ENCODE measurements at regions not wholly inside any gene's neighbourhood (a gene's known extent, or its start where the extent isn't known, plus 50 kb on each side); places are given as distances from the start of the nearest gene placed in this dataset.

DNA sequence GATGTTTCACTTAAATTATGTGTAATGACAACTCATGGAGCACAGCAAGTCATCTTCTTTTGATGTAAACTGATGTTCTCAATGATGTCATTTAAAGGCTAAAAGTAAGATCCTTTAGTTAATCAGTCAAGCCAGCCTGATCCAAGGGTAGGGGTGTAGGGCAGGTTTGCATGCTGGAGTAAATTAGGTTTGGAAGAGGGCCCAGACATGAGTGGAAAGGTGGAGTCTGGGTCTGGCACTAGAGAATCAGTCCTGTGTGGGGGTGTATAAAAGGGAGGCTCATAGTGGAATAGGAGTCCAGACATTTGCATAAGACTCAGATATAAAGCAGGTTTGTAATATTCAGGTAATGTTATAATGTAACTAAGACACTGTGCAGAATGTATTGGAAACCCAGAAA, 88.8 kb upstream of the NYAP2 start:
- TF ChIP-seq, protein P1, sequence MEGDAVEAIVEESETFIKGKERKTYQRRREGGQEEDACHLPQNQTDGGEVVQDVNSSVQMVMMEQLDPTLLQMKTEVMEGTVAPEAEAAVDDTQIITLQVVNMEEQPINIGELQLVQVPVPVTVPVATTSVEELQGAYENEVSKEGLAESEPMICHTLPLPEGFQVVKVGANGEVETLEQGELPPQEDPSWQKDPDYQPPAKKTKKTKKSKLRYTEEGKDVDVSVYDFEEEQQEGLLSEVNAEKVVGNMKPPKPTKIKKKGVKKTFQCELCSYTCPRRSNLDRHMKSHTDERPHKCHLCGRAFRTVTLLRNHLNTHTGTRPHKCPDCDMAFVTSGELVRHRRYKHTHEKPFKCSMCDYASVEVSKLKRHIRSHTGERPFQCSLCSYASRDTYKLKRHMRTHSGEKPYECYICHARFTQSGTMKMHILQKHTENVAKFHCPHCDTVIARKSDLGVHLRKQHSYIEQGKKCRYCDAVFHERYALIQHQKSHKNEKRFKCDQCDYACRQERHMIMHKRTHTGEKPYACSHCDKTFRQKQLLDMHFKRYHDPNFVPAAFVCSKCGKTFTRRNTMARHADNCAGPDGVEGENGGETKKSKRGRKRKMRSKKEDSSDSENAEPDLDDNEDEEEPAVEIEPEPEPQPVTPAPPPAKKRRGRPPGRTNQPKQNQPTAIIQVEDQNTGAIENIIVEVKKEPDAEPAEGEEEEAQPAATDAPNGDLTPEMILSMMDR (IDR thresholded peaks at IDR 0.05), result no peak
- TF ChIP-seq POLR2A (IDR thresholded peaks at IDR 0.05), result no peak

Measured in testis (tissue), 2 donors.